ENCODE measurements at regions not wholly inside any gene's neighbourhood (a gene's known extent, or its start where the extent isn't known, plus 50 kb on each side); places are given as distances from the start of the nearest gene placed in this dataset.
A peak's percentile ranks its signal among the peaks of the same experiment; 100 is the strongest.
"Not testable (repeated sequence)": the region's sequence is repeated elsewhere in the genome, so short reads cannot be mapped to it uniquely, and the experiment has no call there.

DNA sequence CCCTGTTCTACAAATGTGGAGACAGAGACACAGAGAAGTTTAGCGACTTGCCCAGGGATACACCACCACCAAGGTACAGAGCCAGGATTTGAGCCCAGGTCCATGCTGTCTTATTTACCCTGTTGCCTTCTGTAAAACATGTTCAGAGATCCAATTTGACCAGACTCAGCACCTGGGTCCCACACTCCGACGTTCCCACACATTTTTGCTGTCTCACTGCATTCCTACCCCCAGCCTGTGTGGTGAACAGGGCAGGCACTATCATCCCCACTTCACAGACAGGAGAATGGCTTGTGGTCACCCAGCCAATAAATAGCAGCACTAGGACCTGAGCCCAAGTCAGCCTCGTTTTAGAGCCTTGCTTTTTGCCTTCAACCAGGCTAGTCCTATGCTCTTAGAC is 102.8 kb downstream of the PJA1 start:
- no peak for DNase-seq

DNA sequence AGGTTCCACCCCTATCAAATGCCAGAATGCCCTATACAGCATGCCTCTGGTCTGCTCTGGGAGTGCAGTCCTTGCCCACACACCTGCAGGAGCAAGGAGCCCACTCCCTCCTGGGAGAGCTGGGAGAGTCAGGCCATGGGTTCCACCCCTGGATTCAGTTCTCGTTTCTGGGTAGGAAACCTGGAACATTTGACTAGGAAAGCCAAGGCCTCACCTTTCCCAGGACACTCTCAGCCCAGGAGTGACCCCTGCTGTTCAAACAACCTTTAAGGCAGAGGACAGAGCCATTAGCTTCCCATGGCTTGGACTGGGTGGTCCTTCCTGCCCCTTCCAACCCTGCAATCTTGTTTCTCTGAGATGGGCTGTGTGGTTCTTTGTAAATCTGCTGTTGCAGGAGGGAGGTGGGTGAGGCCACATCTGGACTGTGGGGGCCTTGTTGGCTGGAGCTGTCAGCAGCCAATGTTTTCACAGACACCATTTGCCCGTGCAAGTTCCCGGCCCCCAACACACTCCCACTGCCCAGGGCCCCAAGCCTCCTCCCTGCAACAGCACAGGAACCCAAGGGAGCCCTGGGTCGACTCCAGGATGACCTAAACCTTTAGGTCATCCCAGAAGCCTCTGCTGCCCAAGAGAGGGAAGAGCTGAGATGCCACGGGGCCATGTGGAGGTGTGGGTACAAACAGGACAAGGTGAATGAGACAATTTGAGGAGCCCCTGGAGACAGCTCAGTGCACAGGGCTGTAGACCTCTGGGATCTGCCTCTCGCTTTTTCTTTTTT is 104.4 kb downstream of the PJA1 start:
- DNase-seq, result no peak

DNA sequence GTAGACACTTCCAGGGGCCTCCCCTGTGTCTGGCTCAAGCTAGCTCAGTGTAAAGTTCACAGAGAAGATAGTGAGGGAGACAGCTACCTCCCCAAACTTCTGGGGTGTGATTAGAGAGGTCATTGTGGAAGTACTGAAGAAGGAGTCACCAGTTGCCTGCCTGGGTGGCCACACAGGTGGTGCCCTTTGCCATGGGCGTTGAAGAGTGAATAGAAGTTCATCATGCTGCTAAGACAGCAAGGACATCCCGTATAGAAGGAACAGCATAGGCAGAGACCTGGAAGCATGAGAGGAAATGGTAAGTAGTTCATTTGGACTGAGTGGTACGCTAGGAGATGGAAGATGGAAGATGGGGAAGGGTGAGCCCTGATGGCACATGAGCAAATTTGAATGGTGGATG is 110.1 kb downstream of the PJA1 start:
- DNase-seq, result no peak

DNA sequence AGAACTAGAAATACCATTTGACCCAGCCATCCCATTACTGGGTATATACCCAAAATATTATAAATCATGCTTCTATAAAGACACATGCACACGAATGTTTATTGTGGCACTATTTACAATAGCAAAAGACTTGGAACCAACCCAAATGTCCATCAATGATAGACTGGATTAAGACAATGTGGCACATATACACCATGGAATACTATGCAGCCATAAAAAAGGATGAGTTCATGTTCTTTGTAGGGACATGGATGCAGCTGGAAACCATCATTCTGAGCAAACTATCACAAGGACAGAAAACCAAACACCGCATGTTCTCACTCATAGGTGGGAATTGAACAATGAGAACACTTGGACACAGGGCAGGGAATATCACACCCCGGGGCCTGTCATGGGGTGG is 110.8 kb downstream of the PJA1 start:
- not testable (repeated sequence) for DNase-seq

DNA sequence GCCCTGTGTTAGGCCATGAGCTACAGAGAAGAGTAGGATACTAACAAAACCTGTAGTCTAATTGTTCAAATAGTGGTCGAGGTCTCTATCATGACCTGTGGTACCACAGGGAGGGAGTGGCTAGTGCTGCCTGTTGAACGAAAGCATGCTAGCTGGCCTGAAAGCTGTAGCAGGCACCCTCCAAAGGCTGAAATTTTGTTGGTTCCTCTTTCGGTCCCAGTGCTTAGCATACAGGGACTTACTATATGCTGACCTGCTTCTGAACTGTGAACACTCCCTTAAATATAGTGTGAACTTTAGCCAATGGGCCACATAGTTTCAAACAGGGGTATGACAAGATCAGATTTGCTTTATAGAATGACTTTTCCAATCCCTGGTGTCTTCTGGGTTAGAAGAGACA is 113.4 kb downstream of the PJA1 start:
- DNase-seq, result no peak

DNA sequence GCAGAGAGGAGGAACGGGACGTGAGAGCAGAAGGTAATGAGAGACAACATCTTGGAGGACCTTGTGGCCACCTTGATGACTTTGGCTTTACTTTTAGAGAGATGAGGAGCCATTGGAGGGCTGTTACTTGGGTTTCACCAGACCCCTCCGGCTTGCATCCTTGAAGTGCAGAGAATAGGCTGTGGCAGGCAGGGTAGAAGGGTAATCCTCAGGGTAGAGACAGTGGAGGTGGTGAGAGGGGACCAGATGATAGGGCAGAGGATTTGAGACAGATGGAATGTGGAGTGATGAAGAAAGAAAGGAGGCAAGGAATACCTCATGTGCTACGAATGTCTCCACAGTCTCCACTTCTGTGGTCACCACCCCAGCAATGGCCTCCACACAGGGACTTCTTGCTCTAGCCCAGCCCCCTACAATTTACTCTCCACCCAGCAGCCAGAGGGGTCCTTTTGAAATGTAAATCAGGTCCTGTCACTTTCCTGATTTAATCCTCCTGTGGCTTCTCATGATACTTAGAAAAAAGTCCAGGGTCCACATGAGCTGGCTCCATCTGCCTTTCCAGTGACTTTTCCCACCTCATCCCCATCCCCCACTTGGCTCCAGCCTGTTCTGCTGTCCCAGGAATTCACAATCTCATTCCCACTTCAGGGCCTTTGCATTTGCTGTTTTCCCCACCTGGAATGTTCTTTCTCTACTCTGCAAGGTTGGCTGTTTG is 115.0 kb downstream of the PJA1 start:
- no peak for DNase-seq

DNA sequence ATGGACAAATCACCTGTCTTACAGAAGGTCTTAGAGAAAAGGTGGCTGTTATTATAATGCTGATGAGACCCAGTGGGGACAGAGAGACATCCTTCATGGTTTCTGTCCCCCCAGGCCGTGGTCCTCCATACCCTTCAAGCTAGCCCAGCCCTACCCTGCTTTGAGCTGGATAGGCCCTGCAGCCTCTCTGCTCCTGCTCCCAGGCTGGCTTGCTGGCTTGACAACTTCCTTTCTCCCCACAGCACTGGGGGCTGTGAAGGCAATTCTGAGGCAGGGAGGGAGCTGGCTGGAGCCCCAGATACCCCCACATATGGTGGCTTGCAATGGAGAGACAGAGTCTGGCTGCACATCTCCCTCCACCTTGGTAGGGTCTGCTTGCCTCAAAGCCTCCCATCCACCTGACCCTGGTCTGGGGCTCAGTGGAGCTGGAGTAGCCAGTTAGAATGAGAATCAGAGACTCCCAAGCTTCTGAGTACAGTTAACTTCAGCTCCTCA is 118.2 kb downstream of the PJA1 start:
- DNase-seq, result no peak

DNA sequence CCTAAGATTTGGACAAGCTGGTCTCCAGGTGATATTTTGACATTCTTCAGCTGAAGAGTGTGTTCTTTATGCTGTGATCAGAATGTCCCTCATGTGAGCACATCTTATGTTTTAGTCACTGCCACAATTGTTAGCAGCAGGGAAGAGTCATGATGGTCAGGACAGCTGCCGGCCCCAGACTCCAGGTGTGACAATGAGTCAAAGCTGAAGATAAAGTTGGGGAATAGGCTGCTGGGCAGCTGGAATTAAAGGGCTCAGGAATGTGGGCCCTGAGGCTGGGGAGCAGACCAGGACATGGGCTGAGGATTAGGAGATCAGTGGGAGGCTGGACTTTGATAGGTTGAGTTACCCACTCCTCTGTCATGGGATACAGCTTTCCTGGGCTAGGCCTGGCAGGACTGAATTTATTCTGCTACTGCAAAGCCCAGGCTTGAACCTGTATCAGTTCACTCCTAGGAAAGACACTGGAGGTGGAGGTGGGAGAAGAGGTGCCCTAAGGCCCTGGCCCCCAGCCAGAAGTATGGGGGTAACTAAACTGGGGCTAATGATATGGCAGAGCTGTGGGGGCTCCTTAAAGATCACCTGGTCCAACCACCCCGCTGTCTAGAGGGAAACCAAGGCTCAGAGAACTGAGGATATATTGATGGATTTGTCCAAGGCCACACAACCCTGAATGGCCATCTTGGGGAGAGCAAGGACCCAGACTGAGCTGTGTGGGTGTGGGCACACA is 119.5 kb downstream of the PJA1 start:
- no peak for DNase-seq

DNA sequence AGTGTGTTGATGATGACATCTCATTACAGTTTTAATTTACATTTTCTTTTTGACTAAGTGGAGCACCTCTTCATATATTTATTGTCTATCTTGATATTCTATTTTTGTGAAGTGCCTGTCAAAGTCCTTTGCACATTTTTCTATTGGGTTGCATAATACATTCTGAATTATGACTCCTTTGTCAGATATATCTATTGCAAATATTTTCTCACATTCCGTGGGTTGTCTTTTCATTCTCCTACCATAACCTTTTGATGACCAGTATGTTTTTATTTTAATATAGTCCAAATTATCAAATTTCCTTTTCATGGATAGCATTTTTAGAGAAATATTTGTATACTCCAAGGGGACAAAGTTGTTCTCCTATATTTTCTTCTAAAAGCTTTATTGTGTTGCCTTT is 126.4 kb downstream of the PJA1 start:
- no peak for DNase-seq

DNA sequence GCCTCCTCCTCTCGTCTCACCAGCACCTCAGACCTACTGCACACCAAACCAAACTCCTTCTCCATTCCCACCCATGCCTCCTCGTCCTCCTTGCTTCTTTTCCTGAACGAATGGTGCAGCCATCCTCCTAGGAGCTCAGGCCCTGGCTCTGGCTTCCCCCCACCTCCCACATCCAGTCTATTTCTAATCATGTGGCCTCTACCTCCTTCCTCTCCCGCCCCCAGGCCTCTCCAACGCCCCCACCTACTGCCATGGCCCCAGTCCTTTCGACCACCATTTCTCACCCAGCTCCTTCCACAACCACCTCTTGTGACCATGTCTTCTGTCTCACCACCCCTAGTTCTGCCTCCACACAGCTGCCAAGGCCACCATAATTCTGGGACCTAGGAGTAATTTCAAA is 127.1 kb downstream of the PJA1 start:
- DNase-seq, result no peak

DNA sequence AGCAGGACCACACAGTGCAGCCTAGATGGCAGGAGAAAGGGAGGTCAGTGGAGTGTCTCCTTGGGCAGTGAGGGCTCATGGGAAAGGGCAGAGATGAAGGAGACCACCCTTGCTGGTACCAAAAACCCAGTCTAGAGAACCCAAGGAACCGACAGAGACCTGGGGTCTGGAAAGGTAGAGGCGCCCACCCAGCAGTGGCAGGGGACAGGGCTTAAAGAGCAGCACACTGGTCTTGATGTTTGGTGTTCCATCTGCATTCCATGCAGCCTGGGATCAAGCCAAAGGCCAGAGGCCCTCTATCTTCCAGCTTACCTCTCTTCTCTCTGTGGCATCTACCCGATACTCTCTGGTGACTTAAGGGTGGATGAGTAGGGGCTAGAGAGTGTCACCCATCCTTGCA is 127.5 kb downstream of the PJA1 start:
- no peak for DNase-seq

DNA sequence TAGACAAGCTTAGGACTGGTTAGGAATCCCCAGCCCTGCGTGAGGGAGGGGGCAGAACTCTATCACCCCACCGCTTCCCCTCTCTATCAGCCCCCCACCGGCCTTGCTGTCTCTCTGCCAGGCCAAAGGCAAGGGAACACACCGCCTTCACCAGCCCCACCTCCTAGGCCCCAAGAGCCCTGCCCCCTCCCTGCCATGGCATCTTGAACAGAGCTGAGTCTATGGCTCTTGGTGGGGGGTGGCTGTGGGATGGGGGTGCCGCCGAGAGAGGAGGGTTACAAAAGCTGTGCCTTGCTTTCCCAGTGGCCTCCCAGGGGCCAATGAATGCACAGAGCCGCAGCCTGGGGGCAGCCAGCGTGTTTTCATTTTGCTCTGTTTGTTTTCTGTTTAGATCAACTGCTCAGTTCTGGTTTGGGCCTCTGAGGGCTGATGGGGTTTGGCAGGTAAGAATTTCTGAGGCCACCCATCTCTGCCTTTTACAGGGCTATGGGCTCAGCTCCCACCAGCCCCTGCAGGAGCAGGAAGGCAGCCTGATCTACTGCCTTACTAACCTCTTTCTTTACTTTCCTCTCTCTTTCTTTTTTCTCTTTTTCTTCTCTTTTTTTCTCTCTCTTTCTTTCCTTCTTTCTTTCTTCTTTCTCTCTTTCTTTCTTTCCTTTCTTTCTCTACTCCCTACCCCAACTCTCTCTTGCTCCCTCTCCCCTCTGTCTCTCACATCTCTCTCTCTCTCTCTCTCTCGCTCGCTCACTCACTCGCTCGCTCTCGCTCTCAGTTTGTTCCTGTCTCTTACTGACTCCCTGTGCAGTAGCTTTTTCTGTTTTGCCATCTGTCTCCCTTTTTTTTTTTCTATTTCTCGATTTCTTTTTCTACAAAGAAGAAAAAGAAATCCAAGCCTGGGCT is 128.3 kb downstream of the PJA1 start:
- DNase-seq, result no peak

DNA sequence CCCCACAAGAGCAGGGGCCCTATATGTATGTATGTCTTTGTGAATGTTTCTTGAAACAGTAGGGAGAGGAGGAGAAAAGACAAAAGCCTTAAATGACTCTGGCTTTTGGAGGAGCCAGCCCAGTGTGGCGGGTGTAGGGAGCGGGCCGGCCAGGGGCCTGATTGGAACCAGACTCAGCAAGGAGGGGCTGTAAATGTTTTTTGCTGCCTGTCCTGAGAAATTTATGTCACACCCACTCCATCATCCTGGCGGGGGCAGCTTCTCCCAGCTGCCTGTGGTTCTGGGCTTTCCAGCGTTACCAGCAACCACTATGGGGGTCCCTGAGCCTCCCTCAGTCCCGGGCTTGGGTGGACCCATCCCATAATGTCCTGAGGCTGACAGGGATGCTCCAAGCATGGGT is 130.8 kb downstream of the PJA1 start:
- peak; percentile 29 for DNase-seq

DNA sequence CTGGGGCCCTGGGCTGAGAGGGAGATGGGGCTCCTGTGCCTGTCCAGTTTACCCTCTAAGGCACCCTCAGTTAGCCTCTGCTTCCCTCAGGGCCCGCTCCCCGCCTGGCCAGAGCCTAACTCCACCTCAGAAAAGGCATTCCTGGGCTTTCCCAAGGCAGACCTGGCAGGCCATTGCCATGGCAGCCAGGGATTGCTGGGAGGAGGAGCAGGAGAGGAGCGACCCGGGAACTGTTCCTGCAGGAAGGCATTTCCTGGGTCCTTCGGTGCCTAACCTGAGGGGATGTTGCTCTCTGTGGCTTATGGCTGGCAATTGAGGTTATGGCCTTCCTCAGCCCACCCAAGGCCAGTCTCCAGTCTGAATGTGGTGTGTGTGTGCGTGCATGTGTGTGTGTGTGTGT is 131.3 kb downstream of the PJA1 start:
- DNase-seq, result no peak

DNA sequence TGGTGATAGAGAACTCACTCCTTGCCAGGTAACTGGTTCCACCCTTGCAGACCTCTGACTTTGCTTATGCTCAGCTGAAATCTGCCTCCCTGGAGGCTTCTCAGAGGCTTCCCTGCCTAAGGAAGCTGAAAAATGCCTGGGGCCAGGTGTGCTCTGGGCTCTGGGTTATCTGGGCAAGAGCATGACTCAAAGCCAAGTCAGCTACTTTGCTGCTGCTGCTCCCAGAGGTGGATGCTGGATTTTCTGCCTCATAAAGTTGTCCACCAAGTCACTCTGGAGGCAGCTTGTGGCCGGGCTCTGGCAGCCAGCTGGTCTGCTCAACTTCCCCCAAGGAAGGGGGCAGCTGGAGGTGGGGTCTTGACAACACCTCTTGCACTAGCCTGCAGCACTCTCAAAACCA is 132.7 kb downstream of the PJA1 start:
- DNase-seq, result no peak

DNA sequence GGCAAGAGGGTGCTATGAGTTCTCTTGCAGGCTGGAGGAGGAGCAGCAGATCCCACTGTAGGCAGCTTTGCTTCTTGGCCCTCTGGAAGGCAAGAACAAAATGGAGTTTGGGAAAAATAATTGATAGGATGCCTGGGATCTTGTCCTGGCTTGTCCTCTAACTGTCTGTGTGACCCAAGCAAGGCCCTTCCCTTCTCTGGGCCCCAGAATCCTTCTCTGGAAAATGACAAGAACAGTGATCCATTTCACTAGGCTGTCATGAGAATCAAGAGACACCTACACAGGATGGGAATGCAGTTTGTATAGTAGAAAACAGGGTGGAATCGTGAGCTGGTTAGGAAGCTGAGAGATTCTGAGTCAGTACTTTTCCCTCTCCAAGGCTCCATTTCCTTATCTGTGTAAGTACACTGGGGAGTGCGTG is 133.3 kb downstream of the PJA1 start:
- DNase-seq, result no peak

DNA sequence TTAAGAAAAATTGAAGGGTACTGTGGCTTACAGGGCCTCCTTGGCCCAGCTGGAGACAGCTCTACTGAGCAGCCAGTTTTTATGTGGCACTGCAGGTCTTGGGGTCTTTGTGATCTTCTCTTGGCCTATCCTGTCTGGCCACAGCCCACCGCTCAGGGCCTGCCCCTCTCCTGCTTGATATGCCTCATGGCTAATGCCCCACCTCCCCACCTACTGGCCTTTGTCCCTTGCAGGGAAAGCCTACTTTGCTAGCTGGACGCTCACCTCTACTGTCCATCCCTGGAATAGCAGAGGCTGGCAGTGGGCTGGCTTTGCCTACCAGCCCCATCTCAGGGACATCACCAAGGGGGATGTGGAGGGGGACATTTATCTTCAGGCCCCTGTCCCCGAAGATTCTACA is 134.1 kb downstream of the PJA1 start:
- DNase-seq, result no peak

DNA sequence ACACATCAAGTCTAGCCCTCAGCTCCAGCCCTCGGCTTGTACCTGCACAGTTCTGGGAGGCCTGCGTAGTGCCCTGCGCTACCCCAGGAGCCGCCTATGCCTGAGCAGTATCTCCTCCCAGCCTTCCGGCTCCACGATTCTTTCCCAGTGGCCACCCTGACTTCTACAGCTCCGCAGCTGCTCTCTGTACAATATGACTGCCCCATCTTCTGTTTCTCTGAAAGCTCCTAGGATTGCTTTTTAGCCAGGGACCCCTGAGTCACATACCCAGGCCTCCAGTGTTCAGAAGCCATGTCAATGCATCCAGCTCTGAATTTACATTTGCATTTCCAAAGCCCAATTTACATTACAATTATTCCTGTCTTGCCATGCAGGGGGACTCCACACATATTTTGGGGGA is 135.5 kb downstream of the PJA1 start:
- DNase-seq, result no peak

DNA sequence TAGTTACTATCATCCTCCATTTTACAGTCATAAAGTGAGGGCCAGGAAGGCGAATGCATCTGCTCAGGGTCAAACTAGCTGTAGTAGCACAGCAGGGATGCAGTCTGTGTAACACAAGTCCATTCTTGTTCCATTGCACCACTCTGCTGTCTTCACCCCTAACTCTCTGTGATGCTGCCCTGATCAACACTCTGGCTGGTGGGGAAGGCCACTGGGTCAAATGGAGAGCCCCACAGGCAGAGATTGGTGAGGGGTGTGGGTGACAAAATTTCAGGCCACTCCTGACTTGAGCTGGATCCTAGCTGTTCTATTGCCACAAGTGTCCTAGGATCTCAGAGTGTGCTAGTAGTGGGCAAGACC is 136.5 kb downstream of the PJA1 start:
- no peak for DNase-seq

DNA sequence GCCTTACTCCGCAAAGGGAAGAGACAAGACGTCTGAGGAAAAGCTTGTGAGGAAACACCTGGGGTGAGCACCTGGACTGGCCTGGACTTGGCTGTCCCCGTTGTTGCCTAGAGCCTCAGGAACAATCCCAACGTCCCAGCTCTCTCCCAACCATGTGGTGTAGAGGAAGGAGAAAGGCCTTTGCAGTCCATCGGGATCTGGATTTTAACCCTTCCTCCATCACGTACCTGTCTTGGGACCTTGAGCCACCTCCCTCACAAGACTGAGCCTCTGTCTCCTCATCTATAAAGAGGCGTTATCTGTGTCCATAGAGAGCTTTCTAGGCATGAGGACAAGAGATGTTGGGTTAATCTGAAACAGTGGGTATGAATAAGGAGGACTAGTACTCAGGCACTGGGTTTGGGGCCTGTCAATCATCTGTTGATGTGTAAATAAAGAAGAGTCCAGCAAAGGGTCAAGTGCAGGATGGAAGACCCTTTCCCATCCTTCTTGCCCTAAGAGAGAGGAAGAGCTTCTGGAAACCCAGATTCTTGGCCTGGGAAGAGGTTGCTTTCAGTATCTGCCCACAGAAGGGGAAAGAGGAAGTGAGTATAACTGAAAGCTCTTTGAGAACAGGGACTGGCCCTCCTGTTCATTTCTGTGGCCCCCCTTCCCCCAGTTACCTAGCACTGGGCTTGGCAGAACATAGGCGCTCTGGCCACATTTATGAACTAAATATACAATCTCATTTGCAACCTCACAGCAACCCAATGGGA is 137.1 kb downstream of the PJA1 start:
- DNase-seq, result no peak

DNA sequence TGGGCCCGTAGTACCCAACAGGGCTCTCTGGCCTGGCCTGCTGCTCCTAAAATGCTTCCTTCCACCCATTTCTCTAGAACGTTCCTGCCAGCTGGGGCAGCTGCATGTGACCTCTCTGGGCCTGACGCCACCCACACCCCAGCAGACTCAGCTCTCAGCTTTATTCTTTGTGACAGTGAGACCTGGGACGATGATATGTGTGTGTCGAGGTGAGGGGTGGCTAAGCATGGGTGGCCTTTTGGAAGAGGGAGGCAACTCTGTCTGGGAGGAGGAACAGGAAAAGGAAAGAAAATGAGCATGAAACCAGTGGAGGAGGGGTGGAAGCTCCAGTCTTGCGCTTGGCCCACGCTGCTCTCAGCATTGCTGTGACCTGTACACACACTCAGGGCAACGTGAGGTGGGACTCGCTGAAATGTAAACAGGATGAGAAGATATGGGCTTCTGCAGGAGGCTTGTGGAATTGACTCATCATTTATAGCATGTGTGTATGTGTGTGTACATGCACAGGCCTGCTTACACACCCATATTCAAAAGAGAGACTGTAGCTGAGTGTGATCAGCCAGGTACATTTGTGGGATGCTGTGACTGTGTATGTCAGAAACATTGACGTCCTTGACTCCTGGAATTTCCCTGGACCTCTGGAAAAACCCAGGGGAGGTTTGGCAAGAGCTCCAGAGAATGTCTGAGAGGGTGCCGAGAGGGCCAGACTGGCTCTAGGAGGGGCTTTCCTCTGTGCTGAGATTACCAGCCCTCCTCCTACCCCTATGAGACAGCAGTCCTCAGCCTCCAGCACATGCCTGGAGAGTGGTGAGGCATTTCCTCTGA is 137.9 kb downstream of the PJA1 start:
- DNase-seq, result peak; percentile 0

Data from skin of body (tissue), 1 donor.